IMR-90 (cell line): ENCODE measurements at regions not wholly inside any gene's neighbourhood (a gene's known extent, or its start where the extent isn't known, plus 50 kb on each side); places are given as distances from the start of the nearest gene placed in this dataset.

Experiments used
- ATAC-seq: fragments of 200-7000 bp; cut with Tn5 transposase; 2 replicates; pipeline ENCODE4 v1.9.1; 2020; ENCODE audit warnings: low read depth, mild to moderate bottlenecking, moderate library complexity
- BruUV-seq: library from RNA; stranded (reverse); fragments of 400-500 nt; replicated peaks from 2 replicates; lab custom pipeline; 2021; lab: Mats Ljungman, UMichigan
- CTCF ChIA-PET: fragments of 300-600 bp; formaldehyde crosslinking; extraction: SDS; loops from one replicate; lab custom pipeline; 2021; ENCODE audit warnings: antibody characterized with exemption; lab: Yijun Ruan, JAX
- POLR2A ChIA-PET: fragments of 300-600 bp; sonication (Branson Sonifier 250); formaldehyde crosslinking; loops from one replicate; lab custom pipeline; 2022; ENCODE audit warnings: antibody characterized with exemption; ENCODE audit not compliant: unreplicated experiment; lab: Charles Lee
- DNase-seq: peaks from one replicate; pipeline ENCODE4 v3.0.0; 2013
- H2AFZ ChIP-seq: replicated peaks from 2 replicates; pipeline ENCODE3; 2013; ENCODE audit warnings: low read length, mild to moderate bottlenecking; ENCODE audit not compliant: poor library complexity
- H2AK5ac ChIP-seq: 2 replicates; pipeline ENCODE4 v1.6.1; 2013; ENCODE audit warnings: low read depth, low read length, inconsistent platforms
- H2AK9ac ChIP-seq: replicated peaks from 2 replicates; pipeline ENCODE3; 2013; ENCODE audit warnings: mild to moderate bottlenecking, low read depth, low read length, moderate library complexity; ENCODE audit not compliant: poor library complexity
- H2BK120ac ChIP-seq: 2 replicates; pipeline ENCODE4 v1.6.1; 2013; ENCODE audit warnings: low read depth, low read length, inconsistent platforms
- H2BK15ac ChIP-seq: 3 replicates; pipeline ENCODE4 v1.6.1; 2013; ENCODE audit warnings: low read depth, low read length, inconsistent platforms
- H2BK20ac ChIP-seq: 2 replicates; pipeline ENCODE4 v1.6.1; 2013; ENCODE audit warnings: low read depth, mild to moderate bottlenecking, inconsistent platforms, low read length, moderate library complexity
- H2BK5ac ChIP-seq: 2 replicates; pipeline ENCODE4 v1.6.1; 2013; ENCODE audit warnings: mild to moderate bottlenecking, low read depth, low read length, inconsistent platforms; ENCODE audit not compliant: poor library complexity, severe bottlenecking
- H3K14ac ChIP-seq: replicated peaks from 2 replicates; pipeline ENCODE4 v1.6.1; 2013; ENCODE audit warnings: low read depth, low read length, inconsistent platforms
- H3K18ac ChIP-seq: 2 replicates; pipeline ENCODE4 v1.6.1; 2013; ENCODE audit warnings: low read depth, low read length, control low read depth
- H3K23ac ChIP-seq: 2 replicates; pipeline ENCODE4 v1.6.1; 2013; ENCODE audit warnings: low read depth, low read length, inconsistent platforms
- H3K27ac ChIP-seq: 2 replicates; pipeline ENCODE4 v1.5.1; 2013; ENCODE audit warnings: mild to moderate bottlenecking, control low read depth, low read length; ENCODE audit not compliant: insufficient read depth
- H3K27me3 ChIP-seq: 2 replicates; pipeline ENCODE4 v1.6.1; 2013; ENCODE audit warnings: low read length; ENCODE audit not compliant: control insufficient read depth, insufficient read depth
- H3K36me3 ChIP-seq: 2 replicates; pipeline ENCODE4 v1.6.1; 2013; ENCODE audit warnings: low read length, mixed read lengths; ENCODE audit not compliant: control insufficient read depth, insufficient read depth
- H3K4ac ChIP-seq: 2 replicates; pipeline ENCODE4 v1.6.1; 2013; ENCODE audit warnings: low read depth, low read length, inconsistent platforms
- H3K4me1 ChIP-seq: 2 replicates; pipeline ENCODE4 v1.6.1; 2013; ENCODE audit warnings: low read length, mixed read lengths; ENCODE audit not compliant: control insufficient read depth, insufficient read depth
- H3K4me2 ChIP-seq: 2 replicates; pipeline ENCODE4 v1.6.1; 2013; ENCODE audit warnings: low read depth, mild to moderate bottlenecking, control low read depth, low read length, moderate library complexity
- H3K4me3 ChIP-seq: 2 replicates; pipeline ENCODE4 v1.5.1; 2013; ENCODE audit warnings: low read depth, mild to moderate bottlenecking, control low read depth, low read length, moderate library complexity; ENCODE audit not compliant: insufficient read depth
- H3K56ac ChIP-seq: 2 replicates; pipeline ENCODE4 v1.6.1; 2013; ENCODE audit warnings: low read length, inconsistent platforms; ENCODE audit not compliant: insufficient read depth; ENCODE audit errors: extremely low read depth
- H3K79me1 ChIP-seq, 2 experiments: 2 replicates each; pipeline ENCODE4 v1.6.1; 2013; ENCODE audit warnings: low read length in 2 of 2, inconsistent platforms in 1 of 2, low read depth in 1 of 2
- H3K9ac ChIP-seq: 2 replicates; pipeline ENCODE4 v1.6.1; 2013; ENCODE audit warnings: low read depth, low read length, control low read depth
- H3K9me1 ChIP-seq: 2 replicates; pipeline ENCODE4 v1.6.1; 2013; ENCODE audit warnings: low read length, inconsistent platforms; ENCODE audit not compliant: insufficient read depth
- H3K9me3 ChIP-seq: 2 replicates; pipeline ENCODE4 v1.6.1; 2013; ENCODE audit warnings: low read length; ENCODE audit not compliant: control insufficient read depth, insufficient read depth
- H4K20me1 ChIP-seq: 2 replicates; pipeline ENCODE4 v1.6.1; 2013; ENCODE audit warnings: low read length, inconsistent platforms; ENCODE audit not compliant: insufficient read depth
- H4K5ac ChIP-seq: 2 replicates; pipeline ENCODE4 v1.6.1; 2013; ENCODE audit warnings: mild to moderate bottlenecking, low read depth, low read length, control low read depth
- H4K8ac ChIP-seq, 2 experiments: 2 replicates each; pipeline ENCODE4 v1.6.1; 2013; ENCODE audit warnings: low read depth in 2 of 2, low read length in 2 of 2, control low read depth in 1 of 2, inconsistent platforms in 1 of 2
- H4K91ac ChIP-seq: 2 replicates; pipeline ENCODE4 v1.6.1; 2013; ENCODE audit warnings: low read depth, low read length, inconsistent platforms; ENCODE audit not compliant: insufficient read depth
- CHD1 ChIP-seq: IDR thresholded peaks from 2 replicates; pipeline ENCODE4 v1.6.1; 2012; ENCODE audit warnings: low read depth, low read length, improper control_type of control experiment
- NFE2L2 ChIP-seq: fragments of 150-350 bp; IDR thresholded peaks from 2 replicates; pipeline ENCODE4 v1.6.1; 2016; ENCODE audit warnings: low read depth, mild to moderate bottlenecking, low read length
- POLR2A ChIP-seq: IDR thresholded peaks from 2 replicates; pipeline ENCODE4 v1.6.1; 2012; ENCODE audit warnings: mild to moderate bottlenecking, low read depth, low read length
- RFX5 ChIP-seq: IDR thresholded peaks from 2 replicates; pipeline ENCODE4 v1.8.0; 2012; ENCODE audit warnings: low read depth, mild to moderate bottlenecking, low read length, moderate library complexity
- SMC3 ChIP-seq: fragments of 150-350 bp; IDR thresholded peaks from 2 replicates; pipeline ENCODE4 v1.6.1; 2016; ENCODE audit warnings: low read depth, mild to moderate bottlenecking, antibody characterized with exemption, low read length, moderate library complexity
- WGBS, 2 experiments: methylation state at CpG; one replicate each; pipeline versions ENCODE4 v1.1.5 to v1.1.7; 2013; ENCODE audit warnings: missing lambda C conversion rate in 2 of 2; ENCODE audit not compliant: insufficient read length in 1 of 2; ENCODE audit errors: extremely low coverage in 2 of 2; 5-methylcytosine and 5-hydroxymethylcytosine counted together
- dilution Hi-C: fragments of 300-500 bp; cut with HindIII; formaldehyde crosslinking; loops from one replicate; pipeline ENCODE4 v1.14.3; 2018; ENCODE audit warnings: low sequenced_read_pairs; ENCODE audit not compliant: unreplicated experiment
- in situ Hi-C: fragments of 300-500 bp; cut with MboI; formaldehyde crosslinking; loops from 3 replicates; pipeline ENCODE4 v1.14.3; 2019; ENCODE audit warnings: low sequenced_read_pairs, inconsistent platforms, mixed read lengths
- intact Hi-C: fragments of 100-400 bp; cut with micrococcal nuclease; formaldehyde crosslinking; loops from 2 replicates; pipeline ENCODE4 v1.10.0; 2022
- TF ChIP-seq, protein P1 (sequence below): fragments of 150-350 bp; IDR thresholded peaks from 2 replicates; pipeline ENCODE4 v1.6.1; 2016; ENCODE audit warnings: low read depth, mild to moderate bottlenecking, low read length, moderate library complexity, borderline replicate concordance
- TF ChIP-seq, protein P2 (sequence below): conservative IDR thresholded peaks from 2 replicates; pipeline ENCODE4 v1.5.1; 2012; ENCODE audit warnings: mild to moderate bottlenecking, low read depth, low read length, improper control_type of control experiment

DNA sequence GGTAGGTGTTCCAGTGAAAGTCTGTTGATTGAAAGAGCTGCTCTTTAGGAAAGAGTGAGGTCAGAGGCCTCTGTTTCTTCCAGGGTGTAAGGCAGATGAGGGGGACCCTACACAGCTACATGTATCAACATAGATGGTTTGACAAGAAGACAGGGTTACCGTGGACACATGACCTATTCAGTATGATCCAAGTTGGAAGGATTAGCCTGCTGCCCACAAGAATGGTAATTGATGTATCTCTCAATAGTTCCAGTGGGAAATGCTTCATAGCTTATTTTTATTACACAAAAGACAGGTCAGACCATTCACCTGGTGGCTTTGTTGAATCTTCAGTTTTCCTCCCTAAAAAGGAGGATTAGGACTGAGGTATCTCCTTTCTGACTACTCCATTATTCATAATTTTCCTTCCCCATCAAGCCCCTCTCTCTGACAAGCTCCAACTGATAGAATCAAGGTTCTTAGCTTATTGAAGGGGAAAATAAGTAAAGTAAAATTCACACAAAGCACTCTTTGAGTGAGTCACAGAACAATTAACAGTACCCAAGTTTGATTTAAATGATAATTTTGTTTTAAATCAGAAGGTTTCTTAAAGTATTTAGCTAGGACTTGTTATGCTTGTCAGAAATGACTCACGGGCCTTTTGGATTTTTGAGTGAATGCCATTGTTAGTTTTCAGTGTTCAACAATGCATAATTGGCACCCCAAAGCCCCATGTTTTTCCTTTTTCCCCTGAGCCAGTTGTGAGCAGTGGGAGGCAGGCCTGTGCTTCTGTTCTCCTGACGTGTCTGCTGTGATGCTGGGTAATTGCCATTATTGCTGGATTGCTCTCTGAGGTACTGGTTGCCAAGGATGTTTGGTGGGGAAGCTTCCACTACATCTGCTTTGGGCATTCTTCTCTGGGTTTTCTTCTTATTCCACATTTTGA, 373.2 kb downstream of the DDX10 start:
- H3K27me3 ChIP-seq, result no peaks in the 10 kb centered on the region
- dilution Hi-C loops, result no loop called here
- H3K9me3 ChIP-seq, result no peaks in the 10 kb centered on the region
- H3K4me1 ChIP-seq, result no peaks in the 10 kb centered on the region; the same call in 1 of the 2 replicates
- no peaks in the 10 kb centered on the region; the same call in 1 of the 2 replicates for H3K9me1 ChIP-seq
- H3K9ac ChIP-seq, result no peak overlapping the region
- no peak overlapping the region for H3K27ac ChIP-seq
- no CpG with 5 or more reads among the region's 3 CpGs for WGBS, 2 experiments
- H3K4me2 ChIP-seq, result no peak overlapping the region
- H3K4me3 ChIP-seq, result no peak overlapping the region
- no peak overlapping the region for H3K4ac ChIP-seq
- intact Hi-C loops, result no loop called here
- no peaks in the 10 kb centered on the region for H4K20me1 ChIP-seq
- no peak overlapping the region for H3K23ac ChIP-seq
- H3K56ac ChIP-seq, result no peak overlapping the region
- peak; percentile 61 for DNase-seq
- no peaks in the 10 kb centered on the region for H3K79me1 ChIP-seq
- ChIA-PET POLR2A (no interaction called here), CTCF (no interaction called here)
- ATAC-seq, result peak; percentile 76
- H2BK5ac ChIP-seq, result no peak overlapping the region
- no peak overlapping the region; the same call in 1 of the 2 replicates for H4K91ac ChIP-seq
- no peak for TF ChIP-seq POLR2A
- TF ChIP-seq RFX5, result no peak
- TF ChIP-seq, protein P1, sequence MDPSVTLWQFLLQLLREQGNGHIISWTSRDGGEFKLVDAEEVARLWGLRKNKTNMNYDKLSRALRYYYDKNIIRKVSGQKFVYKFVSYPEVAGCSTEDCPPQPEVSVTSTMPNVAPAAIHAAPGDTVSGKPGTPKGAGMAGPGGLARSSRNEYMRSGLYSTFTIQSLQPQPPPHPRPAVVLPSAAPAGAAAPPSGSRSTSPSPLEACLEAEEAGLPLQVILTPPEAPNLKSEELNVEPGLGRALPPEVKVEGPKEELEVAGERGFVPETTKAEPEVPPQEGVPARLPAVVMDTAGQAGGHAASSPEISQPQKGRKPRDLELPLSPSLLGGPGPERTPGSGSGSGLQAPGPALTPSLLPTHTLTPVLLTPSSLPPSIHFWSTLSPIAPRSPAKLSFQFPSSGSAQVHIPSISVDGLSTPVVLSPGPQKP, result no peak
- TF ChIP-seq CHD1, result no peak
- no peak for TF ChIP-seq SMC3
- TF ChIP-seq, protein P2, sequence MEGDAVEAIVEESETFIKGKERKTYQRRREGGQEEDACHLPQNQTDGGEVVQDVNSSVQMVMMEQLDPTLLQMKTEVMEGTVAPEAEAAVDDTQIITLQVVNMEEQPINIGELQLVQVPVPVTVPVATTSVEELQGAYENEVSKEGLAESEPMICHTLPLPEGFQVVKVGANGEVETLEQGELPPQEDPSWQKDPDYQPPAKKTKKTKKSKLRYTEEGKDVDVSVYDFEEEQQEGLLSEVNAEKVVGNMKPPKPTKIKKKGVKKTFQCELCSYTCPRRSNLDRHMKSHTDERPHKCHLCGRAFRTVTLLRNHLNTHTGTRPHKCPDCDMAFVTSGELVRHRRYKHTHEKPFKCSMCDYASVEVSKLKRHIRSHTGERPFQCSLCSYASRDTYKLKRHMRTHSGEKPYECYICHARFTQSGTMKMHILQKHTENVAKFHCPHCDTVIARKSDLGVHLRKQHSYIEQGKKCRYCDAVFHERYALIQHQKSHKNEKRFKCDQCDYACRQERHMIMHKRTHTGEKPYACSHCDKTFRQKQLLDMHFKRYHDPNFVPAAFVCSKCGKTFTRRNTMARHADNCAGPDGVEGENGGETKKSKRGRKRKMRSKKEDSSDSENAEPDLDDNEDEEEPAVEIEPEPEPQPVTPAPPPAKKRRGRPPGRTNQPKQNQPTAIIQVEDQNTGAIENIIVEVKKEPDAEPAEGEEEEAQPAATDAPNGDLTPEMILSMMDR, result no peak
- TF ChIP-seq NFE2L2, result no peak
- 0 out of 4 replicates have a peak overlapping the region, but pooled peaks of 1 of the 2 experiments have one; percentile 14 for H4K8ac ChIP-seq
- no peak overlapping the region for H2BK120ac ChIP-seq
- no peak overlapping the region for H4K5ac ChIP-seq
- H3K14ac ChIP-seq, result no peak overlapping the region
- H3K36me3 ChIP-seq, result no peaks in the 10 kb centered on the region
- no peak overlapping the region; the same call in 1 of the 2 replicates for H2AK5ac ChIP-seq
- peak overlapping the region; percentile 52 for H2BK20ac ChIP-seq
- in situ Hi-C loops, result no loop called here
- peak overlapping the region; percentile 11; the same call in 1 of the 2 replicates for H3K18ac ChIP-seq
- peak overlapping the region; percentile 40 for H2AFZ ChIP-seq
- H2AK9ac ChIP-seq, result no peak overlapping the region
- no TSS peak for BruUV-seq
- H2BK15ac ChIP-seq, result no peak overlapping the region; the same call in 2 of the 3 replicates
